A204.1 (cell line): ENCODE measurements at regions not wholly inside any gene's neighbourhood (a gene's known extent, or its start where the extent isn't known, plus 50 kb on each side); places are given as distances from the start of the nearest gene placed in this dataset.
"Not testable (repeated sequence)": the region's sequence is repeated elsewhere in the genome, so short reads cannot be mapped to it uniquely, and the experiment has no call there.

Experiments used
- FAIRE-seq: peaks from 2 replicates; lab custom pipeline; 2012; peaks lifted over from hg19 to GRCh38; lab: Jason Lieb, UNC

DNA sequence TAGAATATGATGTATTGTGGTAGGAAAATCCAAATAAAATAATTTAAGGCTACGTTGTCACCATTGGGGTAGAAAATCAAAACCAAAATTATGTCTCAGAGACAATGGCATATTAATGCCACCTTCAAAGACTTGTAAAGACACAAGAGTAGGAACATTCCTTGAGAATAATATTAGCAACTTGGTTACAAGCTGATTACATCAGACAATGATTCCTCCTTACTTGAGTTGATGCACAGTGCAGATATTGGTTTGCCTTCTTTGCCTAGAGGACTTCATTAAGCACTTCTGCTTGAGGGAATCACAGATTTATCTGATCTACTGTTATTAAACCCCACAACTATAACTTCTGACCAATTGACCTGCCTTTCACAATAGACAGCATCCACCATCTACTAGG lies 500.2 kb downstream of the CDH9 start:
- no peak for FAIRE-seq

DNA sequence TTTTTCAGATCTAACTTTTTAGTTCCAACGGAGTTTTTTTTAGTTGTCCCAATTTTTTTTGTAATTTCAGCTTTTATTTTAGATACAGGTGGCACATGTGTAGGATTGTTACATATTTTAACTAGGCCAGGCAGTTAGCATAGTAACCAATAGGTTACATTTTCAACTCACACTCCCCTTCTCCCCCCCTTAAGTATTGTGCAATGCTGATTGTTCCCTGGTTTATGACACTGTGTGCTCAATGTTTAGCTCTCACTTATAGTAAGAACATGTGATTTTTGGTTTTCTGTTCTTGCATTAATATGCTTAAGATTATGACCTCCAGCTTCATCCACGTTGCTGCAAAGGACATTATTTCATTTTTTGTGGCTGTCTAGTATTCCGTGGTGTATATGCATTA lies 503.2 kb downstream of the CDH9 start:
- no peak for FAIRE-seq

GRCh38 chr5:26530305-26530704 lies 508.1 kb downstream of the CDH9 start:
- no peak for FAIRE-seq

- FAIRE-seq = no peak
These were observed 519.1 kb downstream of the CDH9 start for GRCh38 chr5:26519245-26519644.

DNA sequence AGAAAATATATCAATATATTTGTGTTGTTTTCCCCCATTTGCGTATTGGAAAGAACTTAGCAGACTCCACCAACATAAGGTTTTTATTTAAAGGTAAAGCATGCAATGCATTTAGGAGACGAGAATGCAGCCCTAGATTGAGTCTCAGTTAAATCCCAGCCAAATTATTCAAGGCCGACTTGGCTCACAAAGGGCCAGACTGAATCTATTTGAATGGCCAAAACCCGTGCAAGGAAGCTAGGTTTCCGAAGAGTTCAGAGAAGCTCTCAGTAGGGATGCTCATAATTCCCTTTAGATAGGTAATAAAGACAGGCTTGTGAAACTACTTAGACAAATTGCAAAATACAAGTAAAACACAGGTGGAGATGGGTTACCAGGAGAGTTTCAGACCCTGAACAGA lies 520.3 kb downstream of the CDH9 start:
- no peak for FAIRE-seq

GRCh38 chr5:26498972-26499371 lies 539.4 kb downstream of the CDH9 start:
- no peak for FAIRE-seq

GRCh38 chr5:26495437-26495836 lies 542.9 kb downstream of the CDH9 start:
- no peak for FAIRE-seq

DNA sequence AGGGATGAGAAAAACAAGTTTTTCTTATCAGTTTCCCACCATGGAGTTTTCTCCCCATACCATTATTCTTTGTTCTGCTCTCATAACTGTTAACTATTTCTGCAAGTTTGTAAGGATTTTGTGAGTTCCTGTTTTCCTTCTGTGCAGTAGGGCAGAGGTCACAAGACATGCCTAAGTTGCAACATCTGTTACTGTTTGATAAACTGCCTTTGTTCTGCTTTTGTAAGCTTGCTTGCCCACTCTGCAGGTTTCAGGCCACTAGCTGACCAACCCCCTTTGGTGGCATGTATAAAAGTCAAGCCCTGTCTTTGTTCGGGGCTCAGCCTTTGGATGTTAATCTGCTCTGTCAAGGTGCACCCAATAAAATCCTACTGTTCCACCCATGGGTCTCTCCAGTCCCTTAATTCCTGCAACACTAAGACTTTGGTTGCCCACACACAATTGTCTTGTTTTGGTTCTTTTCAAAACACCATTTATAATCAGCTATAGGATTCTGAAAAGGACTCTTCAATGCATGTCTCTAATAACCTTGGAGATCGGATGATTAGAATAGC lies 545.4 kb downstream of the CDH9 start:
- no peak for FAIRE-seq

DNA sequence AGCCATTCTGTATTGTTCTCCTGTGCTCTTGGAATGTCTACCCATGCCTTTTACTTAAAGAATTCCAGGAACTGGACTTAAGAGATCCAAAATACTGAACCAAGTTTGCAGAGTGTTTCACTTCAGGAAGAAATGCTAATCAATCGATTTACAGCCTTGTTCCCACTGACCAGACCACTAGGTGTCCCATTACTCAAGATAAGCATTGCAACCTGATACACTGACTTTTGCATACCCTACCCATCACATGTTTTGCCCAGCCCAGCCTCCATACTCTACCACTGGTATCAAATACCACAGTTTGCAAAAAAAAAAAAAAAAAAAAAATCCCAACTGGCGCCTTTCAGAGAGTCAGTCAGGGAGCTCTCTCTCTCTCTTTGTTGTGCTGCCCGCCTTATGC lies 550.8 kb downstream of the CDH9 start:
- no peak for FAIRE-seq

- no peak for FAIRE-seq
These were observed 551.8 kb downstream of the CDH9 start for GRCh38 chr5:26486631-26487030.

DNA sequence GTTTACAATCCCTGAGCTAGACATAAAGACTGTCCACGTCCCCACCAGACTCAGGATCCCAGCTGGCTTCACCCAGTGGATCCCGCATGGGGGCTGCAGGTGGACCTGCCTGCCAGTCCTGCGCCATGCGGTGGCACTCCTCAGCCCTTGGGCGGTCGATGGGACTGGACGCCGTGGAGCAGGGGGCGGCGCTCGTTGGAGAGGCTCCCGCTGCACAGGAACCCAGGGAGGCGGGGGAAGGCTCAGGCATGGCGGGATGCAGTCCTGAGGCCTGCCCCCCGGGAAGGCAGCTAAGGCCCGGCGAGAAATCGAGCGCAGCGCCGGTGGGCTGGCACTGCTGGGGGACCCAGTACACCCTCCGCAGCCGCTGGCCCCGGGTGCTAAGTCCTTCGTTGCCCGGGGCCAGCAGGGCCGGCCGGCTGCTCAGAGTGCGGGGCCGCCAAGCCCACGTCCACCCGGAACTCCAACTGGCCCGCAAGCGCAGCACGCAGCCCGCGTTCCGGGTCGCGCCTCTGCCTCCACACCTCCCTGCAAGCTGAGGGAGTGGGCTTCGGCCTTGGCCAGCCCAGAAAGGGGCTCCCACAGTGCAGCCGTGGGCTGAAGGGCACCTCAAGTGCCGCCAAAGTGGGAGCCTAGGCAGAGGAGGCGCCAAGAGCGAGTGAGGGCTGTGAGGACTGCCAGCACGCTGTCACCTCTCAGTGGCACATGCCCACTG lies 553.1 kb downstream of the CDH9 start:
- FAIRE-seq = not testable (repeated sequence)

DNA sequence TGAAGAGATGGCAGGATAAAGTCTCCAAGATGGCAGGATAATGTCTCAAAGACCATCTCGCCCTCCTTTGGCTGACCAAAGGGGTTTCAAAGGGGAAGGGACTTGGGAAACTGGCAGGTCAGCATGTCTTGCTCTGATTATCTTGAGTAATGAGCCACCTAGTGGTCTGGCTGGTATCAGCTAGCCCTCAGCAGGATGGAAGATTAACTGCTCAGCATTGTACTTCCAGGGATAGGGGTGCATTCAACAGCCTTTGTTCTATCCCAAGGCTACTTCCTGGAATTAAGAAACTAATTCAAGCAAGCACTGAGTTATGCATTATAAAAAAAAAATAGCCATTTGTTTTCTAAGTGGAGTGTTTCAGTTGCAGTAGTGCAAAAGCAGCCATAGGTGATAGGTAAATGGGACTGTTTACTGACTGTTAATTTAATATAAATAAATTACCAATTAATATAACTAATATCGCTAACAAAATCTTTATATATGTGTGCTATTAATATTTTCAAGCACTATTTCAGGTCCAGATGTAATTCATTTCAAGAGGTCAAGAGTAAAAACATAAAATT lies 555.5 kb downstream of the CDH9 start:
- FAIRE-seq = no peak

GRCh38 chr5:26482076-26482809 lies 556.1 kb downstream of the CDH9 start:
- FAIRE-seq = no peak

GRCh38 chr5:26470439-26470838 lies 567.9 kb downstream of the CDH9 start:
- FAIRE-seq = no peak

- no peak for FAIRE-seq
These were observed 599.3 kb downstream of the CDH9 start for GRCh38 chr5:26439121-26439520.

DNA sequence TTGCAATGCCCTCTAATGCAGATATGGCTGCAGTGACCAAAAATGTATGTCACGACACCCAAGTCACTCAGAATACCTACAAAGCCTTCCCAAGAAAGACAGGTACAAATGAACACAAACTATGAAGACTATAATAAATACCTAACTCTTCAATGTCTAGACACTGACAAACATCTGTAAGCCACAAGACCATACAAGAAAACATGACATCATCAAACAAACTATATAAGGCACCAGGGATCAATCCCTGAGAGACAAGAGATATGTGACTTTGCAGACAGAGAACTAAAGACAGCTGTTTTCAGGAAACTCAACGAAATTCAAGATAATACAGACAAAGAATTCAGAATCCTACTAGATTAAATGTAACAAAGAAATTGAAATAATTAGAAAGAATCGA lies 603.7 kb downstream of the CDH9 start:
- no peak for FAIRE-seq

- no peak for FAIRE-seq
These were observed 606.0 kb downstream of the CDH9 start for GRCh38 chr5:26432386-26432785.

GRCh38 chr5:26430323-26430722 lies 608.1 kb downstream of the CDH9 start:
- FAIRE-seq = no peak

- no peak for FAIRE-seq
These were observed 611.1 kb downstream of the CDH9 start for GRCh38 chr5:26427281-26427680.

DNA sequence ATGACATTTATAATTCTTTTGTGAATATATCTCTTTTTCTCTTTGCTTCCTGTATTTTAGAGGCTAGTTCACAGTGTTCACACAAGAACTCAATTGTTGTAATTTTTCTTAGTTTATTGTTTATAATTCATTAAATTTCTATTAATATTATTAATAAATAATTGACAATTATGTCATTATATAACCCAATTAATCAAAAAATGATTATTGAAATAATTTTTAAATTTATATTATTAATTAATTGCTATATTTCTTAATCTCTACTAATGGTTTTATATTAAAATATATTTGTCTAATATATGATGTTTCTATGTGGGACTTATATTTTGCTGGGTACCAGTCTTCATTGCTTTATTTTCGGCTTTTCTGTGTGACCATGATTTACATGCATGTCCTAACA lies 618.4 kb downstream of the CDH9 start:
- peak; percentile 96 for FAIRE-seq

- no peak for FAIRE-seq
These were observed 621.5 kb downstream of the CDH9 start for GRCh38 chr5:26416911-26417310.

GRCh38 chr5:26415987-26416779 lies 622.2 kb downstream of the CDH9 start:
- FAIRE-seq = no peak

- no peak for FAIRE-seq
These were observed 647.8 kb downstream of the CDH9 start for GRCh38 chr5:26390608-26391007.
